AG10803 (cell line): ENCODE measurements at regions not wholly inside any gene's neighbourhood (a gene's known extent, or its start where the extent isn't known, plus 50 kb on each side); places are given as distances from the start of the nearest gene placed in this dataset.

ENCODE experiments used
- DNase-seq: peaks from one replicate; pipeline ENCODE4 v3.0.0; 2010; ENCODE audit warnings: low read depth
- H3K4me3 ChIP-seq: 2 replicates; pipeline ENCODE4 v1.5.1; 2011; ENCODE audit warnings: mild to moderate bottlenecking, low read length, control low read depth
- CTCF ChIP-seq: conservative IDR thresholded peaks from 2 replicates; pipeline ENCODE4 v1.5.1; 2011; ENCODE audit warnings: mild to moderate bottlenecking, low read length, control low read depth, inconsistent platforms

GRCh38 chr1:165073185-165074007, 283.1 kb downstream of the LMX1A start:
- peak; percentile 58 for DNase-seq
- peak; percentile 89 for TF ChIP-seq CTCF
- no peak overlapping the region for H3K4me3 ChIP-seq

GRCh38 chr1:165070675-165071074, 285.8 kb downstream of the LMX1A start:
- TF ChIP-seq CTCF: no peak
- DNase-seq: no peak

GRCh38 chr1:165069829-165070228, 286.7 kb downstream of the LMX1A start:
- no peak for TF ChIP-seq CTCF
- no peak for DNase-seq
- no peak overlapping the region for H3K4me3 ChIP-seq

More at GRCh38 chr1:165070675-165071074, 285.8 kb downstream of the LMX1A start:
- no peak overlapping the region for H3K4me3 ChIP-seq

- no peak for TF ChIP-seq CTCF
- DNase-seq: no peak
- H3K4me3 ChIP-seq: no peak overlapping the region
Measured at GRCh38 chr1:165068741-165069140, 287.8 kb downstream of the LMX1A start.

GRCh38 chr1:165067829-165068228, 288.7 kb downstream of the LMX1A start:
- TF ChIP-seq CTCF: no peak
- DNase-seq: no peak
- no peak overlapping the region for H3K4me3 ChIP-seq

DNA sequence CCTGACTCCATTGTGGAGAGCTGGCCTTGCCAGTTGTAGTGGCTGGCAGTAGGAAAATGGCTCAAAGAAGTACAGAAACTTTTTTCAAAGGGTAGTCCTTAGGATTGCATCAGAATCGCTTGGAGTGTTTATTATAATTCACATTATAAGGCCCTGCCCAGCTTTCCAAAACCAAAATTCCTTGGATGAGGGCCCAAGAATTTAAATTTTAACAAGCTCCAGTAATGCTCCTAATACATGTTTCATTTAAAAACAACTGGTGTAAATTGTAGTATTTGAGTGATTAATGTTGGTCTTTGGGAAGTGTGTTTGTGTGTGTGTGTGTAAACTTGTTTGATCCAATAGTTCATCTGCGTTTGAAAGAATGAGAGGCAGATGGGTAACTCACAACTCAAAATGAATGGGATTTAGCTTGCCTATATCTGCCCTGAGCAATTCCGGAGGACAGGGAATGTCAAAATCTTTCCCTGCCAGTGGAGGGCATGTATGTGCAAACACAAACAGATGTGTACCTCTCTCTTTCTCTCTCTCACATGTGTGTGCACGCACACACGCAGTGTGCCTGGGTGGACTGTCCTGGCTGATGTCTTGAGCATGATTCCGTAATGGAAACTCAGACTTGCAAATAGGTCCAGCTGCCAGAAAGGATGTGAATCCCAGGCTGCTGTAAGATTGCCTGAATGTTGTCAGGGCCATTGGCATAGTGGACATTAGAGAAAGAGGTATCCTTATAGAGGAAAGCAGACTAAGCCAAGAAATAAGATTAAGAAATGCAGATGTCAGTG, 293.1 kb downstream of the LMX1A start:
- H3K4me3 ChIP-seq: no peak overlapping the region
- no peak; the same call in 1 of the 2 replicates for TF ChIP-seq CTCF
- peak; percentile 85 for DNase-seq
